HepG2 (cell line): ENCODE measurements at regions not wholly inside any gene's neighbourhood (a gene's known extent, or its start where the extent isn't known, plus 50 kb on each side); places are given as distances from the start of the nearest gene placed in this dataset.

Experiments used
- FOXJ3 ChIP-seq: sonication (generic); formaldehyde crosslinking; IDR thresholded peaks from 2 replicates; pipeline ENCODE4 v1.4.0; 2020; ENCODE audit warnings: missing genetic modification reagents, mild to moderate bottlenecking, borderline replicate concordance
- SMC3 ChIP-seq: IDR thresholded peaks from 2 replicates; pipeline ENCODE4 v1.6.1; 2011; ENCODE audit warnings: low read length, improper control_type of control experiment
- ZBTB21 ChIP-seq: sonication (generic); formaldehyde crosslinking; IDR thresholded peaks from 2 replicates; pipeline ENCODE4 v1.4.0; 2020; ENCODE audit warnings: missing genetic modification reagents
- ZHX2 ChIP-seq, 2 experiments: sonication (generic) in 1 of 2; formaldehyde crosslinking in 1 of 2; IDR thresholded peaks; 2 replicates each; pipeline versions ENCODE4 v1.6.1 to v1.9.0; 2014 to 2022; ENCODE audit warnings: antibody characterized with exemption in 1 of 2, borderline replicate concordance in 1 of 2, inconsistent platforms in 1 of 2, low read depth in 1 of 2, missing genetic modification reagents in 1 of 2
- ZNF10 ChIP-seq: sonication (generic); formaldehyde crosslinking; IDR thresholded peaks from 2 replicates; pipeline ENCODE4 v1.4.0; 2020; ENCODE audit warnings: mild to moderate bottlenecking, low read depth, missing genetic modification reagents, borderline replicate concordance
- ZNF354B ChIP-seq: sonication (generic); formaldehyde crosslinking; IDR thresholded peaks from 2 replicates; pipeline ENCODE4 v1.8.0; 2022; ENCODE audit warnings: mild to moderate bottlenecking, missing genetic modification reagents
- ZNF44 ChIP-seq: sonication (generic); formaldehyde crosslinking; IDR thresholded peaks from 2 replicates; pipeline ENCODE4 v1.5.1; 2020; ENCODE audit warnings: mild to moderate bottlenecking, missing genetic modification reagents

- TF ChIP-seq ZNF354B (CRISPR knock-in tag) (no peak), FOXJ3 (no peak), ZBTB21 (CRISPR knock-in tag) (no peak), ZNF44 (CRISPR knock-in tag) (no peak), ZHX2 (IDR thresholded peaks at IDR 0.05; ENCODE audit: low read depth) (no peak), ZHX2 (CRISPR knock-in tag; IDR thresholded peaks at IDR 0.05; ENCODE audit: borderline replicate concordance) (no peak), ZNF10 (CRISPR knock-in tag) (no peak), SMC3 (no peak)
- TF ChIP-seq, all 625 proteins: peak for 0
Measured at GRCh38 chr10:31687663-31688482, 240.8 kb downstream of the ARHGAP12 start (continued).
